Nucleus accumbens (tissue), 56 donors: ENCODE measurements at regions not wholly inside any gene's neighbourhood (a gene's known extent, or its start where the extent isn't known, plus 50 kb on each side); places are given as distances from the start of the nearest gene placed in this dataset.

Experiments
- DNase-seq, 56 donors: peaks; one replicate each; lab custom pipeline; 2025; lab: John Stamatoyannopoulos, UW

DNA sequence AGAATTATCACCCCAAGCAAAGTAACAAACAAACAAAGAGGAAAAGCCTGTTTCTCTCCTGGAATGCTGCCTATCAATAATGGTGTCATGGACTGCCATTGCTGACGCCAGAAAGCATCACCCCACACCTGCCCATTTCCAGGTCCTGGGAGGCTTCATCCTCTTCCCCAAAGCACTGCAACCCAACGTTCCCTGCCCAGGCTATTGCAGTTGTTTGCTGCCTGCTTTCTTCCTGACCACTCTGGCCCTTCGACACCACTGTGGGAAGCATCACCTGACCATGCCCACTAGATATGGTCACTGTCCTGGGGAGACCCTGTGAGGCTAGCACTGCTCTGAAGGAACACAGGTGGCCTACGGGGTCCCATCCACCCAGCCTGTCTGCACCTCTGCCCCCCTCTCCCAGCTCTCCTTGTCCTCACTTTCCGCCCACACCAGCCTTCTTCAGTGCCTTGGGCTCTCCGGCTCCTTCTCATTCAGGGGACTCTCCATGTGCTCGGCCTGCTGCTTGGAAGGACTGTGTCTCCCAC is 439.6 kb downstream of the GLRX3 start:
- DNase-seq, result no peak

DNA sequence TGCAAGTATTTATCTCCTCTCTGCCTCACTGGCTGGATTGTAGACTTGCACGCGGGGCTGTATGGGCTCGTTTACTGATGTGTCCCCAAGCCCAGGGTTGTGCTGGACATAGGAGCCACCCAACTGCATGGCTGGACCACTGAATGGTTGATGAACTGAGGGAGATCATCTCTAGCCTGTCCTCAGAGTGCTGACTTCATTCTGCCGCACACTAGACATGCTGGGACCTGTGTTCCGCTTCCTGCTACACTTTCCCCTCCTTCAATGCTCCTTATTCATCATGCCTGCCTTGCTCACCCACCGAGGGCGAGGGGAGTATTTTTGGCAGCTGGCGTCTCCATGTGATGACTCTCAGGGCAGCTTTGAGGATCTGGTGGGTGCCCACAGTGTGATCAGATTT is 440.2 kb downstream of the GLRX3 start:
- DNase-seq, result no peak

DNA sequence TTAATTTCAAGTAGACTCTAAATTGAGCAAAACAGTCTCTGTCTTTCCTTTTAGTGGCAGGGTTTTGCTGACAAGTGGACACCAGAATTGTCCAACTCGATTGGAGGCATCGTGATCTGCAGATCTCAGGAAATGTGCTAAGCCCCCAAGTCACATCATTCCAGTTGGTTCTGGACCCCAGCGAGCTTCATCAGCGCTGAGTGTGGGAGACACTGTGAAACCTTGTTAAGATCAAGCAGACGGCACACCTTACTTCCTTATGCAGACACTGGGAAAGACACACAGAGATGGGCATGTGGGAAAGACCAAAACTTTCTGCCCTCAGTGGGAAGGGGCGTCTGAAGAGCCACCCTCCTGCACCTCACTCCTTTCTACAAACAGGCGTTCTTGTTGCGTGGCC is 440.8 kb downstream of the GLRX3 start:
- DNase-seq, result no peak

DNA sequence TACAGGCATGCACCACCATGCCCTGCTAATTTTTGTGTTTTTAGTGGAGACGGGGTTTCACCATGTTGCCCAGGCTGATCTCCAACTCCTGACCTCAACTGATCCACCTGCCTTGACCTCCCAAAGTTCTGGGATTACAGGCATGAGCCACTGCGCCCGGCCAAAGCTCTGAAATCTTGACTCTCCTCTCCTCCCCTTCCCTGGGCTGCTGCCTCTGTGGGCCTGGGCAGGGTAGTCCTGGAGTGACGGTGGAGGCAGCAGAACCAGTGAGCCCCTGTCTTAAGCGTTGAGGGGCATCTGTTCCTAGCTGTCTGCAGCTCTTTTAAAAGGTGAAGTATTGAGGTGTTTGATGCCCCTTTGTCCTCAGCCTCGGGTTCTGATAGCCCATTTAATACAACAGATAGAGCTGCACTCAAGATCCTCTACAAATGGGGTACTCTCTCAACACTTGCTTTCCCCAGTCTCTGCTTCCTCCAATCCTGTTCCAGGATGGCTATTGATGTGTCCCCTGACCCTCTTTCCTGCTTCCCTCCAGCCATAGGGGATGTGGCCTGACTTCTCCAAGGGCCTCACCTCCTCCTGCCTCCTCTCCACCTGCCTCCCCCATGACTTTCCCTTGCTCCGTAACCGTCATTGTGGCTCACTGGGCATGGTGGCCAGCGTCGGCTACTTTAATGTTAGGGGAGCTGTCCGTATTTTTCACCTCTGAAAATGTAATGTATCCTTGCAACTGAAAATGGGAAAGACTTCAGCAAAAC is 442.5 kb downstream of the GLRX3 start:
- DNase-seq, result no peak

DNA sequence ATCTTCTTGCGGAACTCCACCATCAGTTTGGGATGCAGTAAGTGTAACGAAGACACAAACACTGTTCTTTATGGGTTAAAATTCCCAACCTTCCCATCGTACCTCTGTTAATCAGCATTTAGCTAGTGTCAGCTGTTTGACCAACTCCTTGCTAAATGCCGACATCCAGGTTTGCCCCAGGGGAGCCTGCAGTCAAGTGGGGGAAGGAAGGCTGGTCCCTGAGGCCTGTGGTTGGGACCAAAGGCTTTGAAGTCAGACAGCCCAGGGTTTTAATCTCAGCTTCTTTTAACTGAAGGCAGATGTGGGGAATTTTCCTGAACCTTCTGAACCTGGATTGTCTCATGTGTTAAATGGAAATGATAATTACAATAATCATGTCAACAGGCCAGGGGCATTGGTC is 443.7 kb downstream of the GLRX3 start:
- DNase-seq, result no peak

DNA sequence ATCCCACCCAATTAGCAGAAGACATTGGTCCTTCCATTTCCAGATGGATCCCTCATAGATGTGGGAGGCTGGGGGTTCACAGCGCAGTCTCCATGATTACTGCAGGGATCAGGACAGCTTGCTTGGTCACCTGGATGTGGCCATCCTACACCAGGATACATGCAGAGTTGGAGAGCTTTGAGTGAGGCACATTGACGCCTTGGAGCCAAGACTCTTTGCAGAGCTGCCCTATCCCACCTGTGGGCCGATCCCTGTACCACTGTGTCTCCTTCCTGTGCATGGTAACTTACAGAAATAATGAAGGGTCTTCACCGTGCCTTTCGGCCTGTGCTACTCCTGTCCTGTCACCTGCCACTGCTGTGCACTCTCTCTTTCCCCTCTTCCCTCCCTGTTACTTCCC is 444.8 kb downstream of the GLRX3 start:
- DNase-seq, result no peak

DNA sequence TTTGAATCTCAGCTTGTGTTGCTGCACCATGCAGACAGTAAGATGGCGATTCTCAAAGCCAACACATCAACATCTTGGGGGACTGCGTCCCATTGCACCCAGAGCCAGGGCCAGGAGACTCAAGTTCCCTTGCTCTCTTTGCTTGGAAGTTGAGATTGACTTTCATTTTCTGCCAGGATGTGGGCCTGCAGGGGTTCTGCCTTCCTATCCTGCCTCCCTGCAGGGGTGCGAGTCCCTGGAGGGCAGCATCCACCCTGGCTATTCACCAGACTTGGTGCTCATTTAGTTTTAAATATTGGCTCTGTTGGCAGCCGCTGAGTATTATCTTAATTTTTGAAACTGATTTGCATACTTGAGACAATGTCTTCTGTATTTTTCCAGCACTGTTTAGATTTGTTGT is 451.5 kb downstream of the GLRX3 start:
- no peak for DNase-seq

DNA sequence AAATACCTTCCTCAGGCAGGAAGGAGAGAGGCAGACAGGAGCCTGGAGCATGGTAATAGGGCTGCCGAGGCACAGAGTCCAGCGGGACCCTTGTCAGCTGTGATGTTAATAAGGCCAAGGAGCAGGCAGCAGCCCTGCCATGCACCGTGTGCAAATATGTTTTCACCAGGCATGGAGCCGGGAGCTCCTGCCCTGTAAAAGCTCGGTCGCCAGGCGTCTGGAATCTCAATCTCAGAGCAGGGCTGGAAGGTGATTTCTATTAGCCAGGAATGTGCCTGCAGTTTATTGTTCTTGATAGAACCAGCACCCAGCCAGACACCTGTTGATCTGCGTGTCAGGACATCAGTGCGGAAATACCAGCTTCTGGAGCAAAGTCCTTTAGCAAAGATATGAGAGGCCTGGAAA is 469.8 kb downstream of the GLRX3 start:
- no peak for DNase-seq

DNA sequence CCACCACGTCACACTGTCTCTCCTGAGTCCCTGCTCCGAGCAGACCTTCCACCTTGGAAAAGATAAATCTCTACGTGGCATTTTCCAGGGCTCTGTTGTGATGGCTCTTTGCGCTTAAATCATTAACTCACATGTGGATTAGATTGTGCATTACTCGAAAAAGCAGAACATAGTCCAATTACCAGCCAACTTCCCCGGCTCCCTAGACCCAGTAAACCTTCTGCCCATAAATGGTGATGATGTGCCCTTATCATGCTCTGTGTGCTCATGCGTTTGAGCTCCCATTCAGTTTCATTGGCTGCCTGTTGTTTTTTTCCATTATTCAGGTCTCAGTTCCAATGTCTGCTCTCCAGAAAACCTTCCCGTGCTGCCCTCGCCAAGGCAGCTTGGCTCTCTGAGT is 471.2 kb downstream of the GLRX3 start:
- DNase-seq, result peak in 2 of 56 donors; percentile 2 to 7

DNA sequence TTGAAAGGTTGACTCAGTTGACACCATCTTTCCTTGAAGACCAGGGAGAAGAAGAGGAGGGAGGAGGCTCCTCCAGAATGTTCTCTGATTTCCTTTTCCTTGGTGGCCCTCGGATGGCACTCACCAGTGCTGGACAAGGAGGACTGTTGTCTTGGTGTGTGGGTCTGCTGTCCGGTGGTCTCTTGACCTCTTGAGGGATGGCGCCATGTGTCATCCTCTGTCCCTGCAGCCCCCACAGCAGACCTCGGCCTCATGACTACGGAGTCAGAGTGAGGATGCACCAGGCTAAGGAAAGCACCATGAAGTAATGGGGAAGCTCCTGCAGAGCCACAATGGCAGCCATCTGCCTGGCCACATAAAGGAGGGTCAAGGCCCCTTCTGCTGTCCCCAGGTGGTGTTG is 475.0 kb downstream of the GLRX3 start:
- no peak for DNase-seq

DNA sequence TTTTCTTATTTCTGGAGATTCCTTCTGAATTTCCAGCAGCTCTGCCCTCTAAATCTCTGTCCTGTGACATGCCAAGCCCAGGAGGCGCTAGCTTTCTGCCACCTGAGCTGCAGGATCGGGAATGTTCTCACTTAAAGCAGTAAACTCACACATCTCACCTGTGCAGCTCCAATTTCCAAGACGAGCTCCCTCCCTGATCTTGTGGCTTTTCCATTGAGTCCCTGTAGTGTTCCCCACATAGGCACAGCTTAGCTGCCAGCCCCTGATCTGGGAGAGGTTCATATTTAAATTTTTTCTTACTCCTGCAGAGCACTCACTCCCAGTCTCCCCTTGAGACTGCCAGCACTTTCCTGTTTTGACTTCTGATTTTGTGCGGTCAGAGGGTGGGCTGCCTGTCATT is 479.3 kb downstream of the GLRX3 start:
- DNase-seq, result no peak

DNA sequence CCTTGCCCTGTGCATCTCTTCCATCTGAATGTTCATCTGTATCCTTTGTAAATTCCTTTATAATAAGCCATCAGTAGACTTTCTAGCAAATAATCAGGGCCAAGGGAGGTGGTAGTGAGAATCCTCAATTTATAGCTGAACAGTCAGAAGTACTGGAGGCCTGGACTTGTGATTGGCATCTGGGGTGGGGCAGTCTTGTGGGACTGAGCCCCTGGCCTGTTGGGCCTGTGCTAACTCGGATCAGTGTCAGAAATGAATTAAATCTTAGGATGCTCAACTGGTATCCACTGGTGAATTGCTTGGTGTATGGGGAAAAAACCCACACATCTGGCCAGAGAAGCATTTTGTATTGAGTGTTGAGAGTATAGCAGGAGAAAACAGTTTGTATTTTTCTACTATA is 481.8 kb downstream of the GLRX3 start:
- DNase-seq, result no peak

DNA sequence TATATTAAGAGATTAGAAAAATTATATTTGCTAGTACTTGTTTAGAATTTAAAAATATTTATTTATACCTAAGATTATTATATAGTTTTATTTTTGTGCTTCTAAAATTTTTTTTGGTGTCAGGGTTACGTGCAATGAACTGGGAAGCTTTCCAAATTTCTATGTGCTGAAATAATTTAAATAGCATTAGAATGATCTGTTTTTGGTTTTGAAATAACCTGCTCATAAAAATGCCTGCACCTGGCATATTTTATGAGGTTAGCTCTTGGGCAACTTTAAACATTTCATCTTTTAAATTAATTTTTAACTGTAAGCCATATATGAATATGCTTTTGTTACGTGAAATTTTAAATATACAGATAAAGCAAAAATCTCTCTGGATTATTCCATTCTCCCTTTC is 482.5 kb downstream of the GLRX3 start:
- no peak for DNase-seq

DNA sequence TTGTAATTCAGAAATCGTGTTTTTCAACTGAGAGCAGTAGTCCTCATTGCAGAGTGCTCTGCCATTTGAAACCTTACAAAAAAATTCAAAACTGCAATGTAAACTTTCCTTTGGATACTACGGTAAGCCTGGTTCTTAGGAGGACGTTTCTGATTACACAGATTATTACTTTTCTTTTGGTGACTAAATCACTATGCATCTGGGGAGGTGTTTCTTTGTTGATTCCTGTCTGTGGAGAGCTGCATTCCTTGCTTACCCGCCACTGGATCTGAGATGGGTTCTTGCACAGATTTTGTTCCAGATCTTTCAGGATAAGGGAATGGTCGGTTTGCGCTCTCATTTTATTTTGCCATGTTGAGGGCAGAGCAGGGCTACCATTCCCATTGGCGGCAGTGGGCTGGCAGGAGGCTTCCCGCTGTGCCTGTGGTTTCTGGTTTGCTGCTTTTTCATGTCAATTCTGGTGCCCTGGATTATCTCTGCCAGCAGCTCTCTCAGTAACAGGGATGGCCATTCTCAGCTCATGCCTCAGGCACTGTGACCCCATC is 485.1 kb downstream of the GLRX3 start:
- DNase-seq, result no peak

DNA sequence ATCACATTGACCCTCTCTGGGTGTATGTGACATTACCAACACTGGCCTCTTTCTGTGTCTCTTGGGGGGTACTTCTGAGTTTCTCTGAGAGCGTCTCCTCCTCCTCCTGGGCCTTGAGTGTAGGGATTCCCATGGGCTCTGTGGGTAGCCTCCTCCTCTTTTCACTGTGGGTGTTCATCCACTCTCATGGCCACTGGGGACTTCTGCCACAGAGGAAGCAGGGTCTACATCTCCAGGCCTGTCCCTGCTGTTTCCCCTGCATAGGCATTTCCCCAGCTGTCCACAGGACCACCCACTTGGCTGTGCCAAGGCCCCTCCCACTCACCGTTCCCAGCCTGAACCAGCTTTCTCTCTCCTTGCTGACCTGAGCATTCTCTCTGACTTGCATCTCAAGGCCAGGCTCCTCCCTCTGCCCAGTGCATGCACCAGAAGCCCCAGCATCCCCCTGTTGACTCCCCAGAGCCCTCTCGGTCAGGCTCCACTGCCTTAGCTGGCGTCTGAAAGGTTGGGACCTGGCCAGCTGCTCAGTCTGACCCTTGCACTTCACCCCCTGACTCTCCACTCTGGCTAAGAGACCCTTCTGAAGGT is 487.6 kb downstream of the GLRX3 start:
- DNase-seq, result no peak

DNA sequence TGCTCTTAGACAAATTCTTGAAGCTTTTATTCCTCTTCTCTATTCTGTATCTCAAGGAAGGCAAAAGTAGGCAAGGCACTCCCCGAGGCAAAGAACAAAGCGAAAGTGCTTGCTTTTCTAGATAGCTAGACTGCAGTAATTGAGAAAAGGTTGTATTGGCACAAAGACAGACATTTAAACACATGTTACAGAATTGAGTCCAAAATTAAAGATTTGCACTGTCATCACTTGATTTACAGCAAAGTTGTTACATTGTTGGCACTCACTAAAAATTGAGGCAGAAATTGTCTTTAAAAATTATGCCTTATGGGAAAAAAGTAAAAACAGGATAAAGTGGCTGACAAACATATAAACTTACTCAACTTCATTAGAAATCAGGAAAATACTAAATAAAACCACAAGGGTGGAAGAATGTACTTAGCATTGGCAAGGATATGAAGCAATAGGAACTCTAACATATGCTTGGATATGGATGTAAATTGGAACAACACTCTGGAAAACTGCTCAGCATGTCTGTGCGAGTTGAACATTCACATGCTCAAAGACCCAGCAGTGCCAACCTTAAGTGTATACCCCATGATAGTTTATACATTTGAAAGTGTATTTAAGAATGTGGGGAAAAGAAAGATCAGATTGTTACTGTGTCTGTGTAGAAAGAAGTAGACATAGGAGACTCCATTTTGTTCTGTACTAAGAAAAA is 491.3 kb downstream of the GLRX3 start:
- DNase-seq, result no peak

DNA sequence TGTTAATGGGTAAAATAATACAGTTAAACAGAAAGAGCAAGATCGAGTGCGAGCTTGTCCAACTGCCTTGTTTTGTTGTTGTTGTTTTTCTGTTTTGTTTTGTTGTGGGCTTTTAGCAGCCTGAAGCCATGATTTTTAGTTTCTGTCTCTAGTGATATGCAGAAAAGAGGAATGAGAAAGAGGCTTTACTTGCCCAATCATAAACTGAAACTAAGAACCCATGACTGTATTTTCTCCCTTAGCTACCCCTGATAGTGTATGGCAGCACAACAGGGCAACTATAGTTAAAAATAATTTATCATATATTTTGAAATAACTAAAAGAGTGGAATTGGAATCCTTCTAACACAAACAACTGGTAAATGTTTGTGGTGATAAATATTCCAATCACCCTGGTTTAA is 493.9 kb downstream of the GLRX3 start:
- no peak for DNase-seq

DNA sequence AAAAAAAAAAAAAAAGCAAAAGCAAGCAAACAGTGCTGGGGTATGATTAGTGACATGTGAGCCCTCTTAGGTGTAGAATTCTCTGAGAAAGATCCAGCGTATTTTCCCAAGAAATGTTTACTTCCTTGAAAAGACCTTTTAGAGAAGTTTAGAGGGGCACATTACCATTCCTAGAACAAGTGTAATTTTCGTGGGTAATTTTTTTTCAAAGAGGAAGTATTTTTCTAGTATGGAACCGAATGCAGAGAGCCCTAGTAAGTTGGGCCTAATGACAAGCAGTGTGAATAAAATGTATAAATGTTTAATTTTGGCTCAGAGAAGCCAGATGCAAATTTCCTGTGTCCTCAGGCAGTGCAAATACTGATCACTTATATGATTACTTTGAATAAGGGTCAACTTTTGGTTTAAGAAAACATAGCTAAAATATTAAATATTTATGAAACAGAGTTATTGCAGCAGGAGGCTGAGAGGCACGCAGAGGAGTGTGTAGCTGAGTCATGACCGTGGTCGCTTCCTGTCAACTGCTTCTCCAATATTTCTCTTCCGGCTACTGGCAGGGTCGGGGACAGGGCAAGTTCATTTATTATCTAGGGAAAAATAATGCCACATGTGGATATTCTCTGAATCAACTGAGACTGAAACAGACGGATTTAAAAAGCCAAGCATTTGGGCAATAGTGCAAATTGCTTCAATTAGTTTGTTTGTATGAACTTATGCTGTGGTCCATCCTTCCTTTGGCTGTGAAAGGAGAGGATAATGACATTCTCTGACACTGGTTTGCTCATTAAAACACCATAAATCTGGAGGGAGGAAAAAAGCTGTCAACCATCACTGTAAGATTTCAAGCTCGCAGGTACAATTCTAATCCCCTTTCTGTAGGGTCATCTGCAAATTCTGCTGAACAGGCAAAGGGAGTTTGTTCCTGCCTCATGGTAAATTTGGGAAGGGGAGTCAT is 495.2 kb downstream of the GLRX3 start:
- no peak for DNase-seq

DNA sequence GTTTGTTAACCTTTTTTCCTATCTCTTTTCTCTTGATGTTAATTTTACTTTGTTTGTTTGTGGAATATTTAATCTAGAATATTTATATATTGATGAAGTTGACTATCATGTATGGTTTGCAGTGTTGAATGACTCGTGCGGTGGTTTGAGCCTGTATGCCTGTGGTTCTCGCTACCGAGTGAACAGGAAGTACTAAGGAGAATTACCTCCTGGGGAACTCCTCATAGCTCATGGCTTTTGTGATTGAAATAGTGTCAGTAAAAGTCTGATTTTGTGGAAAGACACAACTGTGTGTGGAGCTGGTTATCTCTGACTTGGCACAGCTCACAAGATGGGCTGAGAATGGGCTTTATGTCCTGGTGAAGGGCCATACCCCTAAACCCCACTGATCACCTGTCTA is 498.6 kb downstream of the GLRX3 start:
- no peak for DNase-seq

DNA sequence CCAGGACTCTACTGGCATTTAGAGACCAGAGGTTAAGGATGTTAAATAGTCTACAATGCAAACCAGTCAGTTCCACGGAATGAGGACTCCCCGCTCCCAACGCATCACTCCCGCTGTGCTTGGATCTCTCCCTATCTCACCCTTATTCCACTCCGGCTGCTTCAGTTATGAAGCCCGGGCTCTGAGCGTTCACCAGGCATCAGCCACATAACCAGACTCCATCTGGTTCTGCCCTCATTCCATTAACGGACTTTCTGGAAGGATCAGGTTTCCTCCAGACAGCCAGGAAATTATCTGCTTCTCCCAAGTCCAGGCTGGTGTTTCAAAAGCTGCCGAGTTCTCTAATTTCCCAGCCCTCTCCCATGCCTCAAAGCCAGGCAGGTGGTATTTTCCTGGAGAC is 499.3 kb downstream of the GLRX3 start:
- no peak for DNase-seq
